Common myeloid progenitor, CD34-positive (primary cell): ENCODE measurements at regions not wholly inside any gene's neighbourhood (a gene's known extent, or its start where the extent isn't known, plus 50 kb on each side); places are given as distances from the start of the nearest gene placed in this dataset.
"Not testable (repeated sequence)": the region's sequence is repeated elsewhere in the genome, so short reads cannot be mapped to it uniquely, and the experiment has no call there.

Source experiments
- CTCF ChIA-PET: fragments of 350-600 bp; sonication (Branson Sonifier 250); formaldehyde crosslinking; loops from one replicate; lab custom pipeline; 2021; ENCODE audit warnings: antibody characterized with exemption; lab: Charles Lee
- POLR2A ChIA-PET: fragments of 350-600 bp; sonication (Branson Sonifier 250); formaldehyde crosslinking; loops from one replicate; lab custom pipeline; 2021; ENCODE audit warnings: antibody characterized with exemption; lab: Charles Lee
- DNase-seq, 3 donors: peaks; one replicate each; pipeline versions ENCODE4 v3.0.0 to v3.0.0-alpha.2; 2013
- H3K27ac ChIP-seq, 2 experiments: 1 replicate in 1 of 2; 2 replicates in 1 of 2; pipeline ENCODE4 v1.7.0; 2013; ENCODE audit warnings: inconsistent platforms in 2 of 2, low read length in 2 of 2, mild to moderate bottlenecking in 2 of 2, low read depth in 1 of 2, moderate library complexity in 1 of 2; ENCODE audit not compliant: severe bottlenecking in 2 of 2, insufficient read depth in 1 of 2, poor library complexity in 1 of 2
- H3K27me3 ChIP-seq, 5 experiments: replicated peaks in 2 of 5; 1 replicate in 3 of 5; 2 replicates in 2 of 5; pipeline versions ENCODE4 v1.6.1 to v1.7.0; 2013; ENCODE audit warnings: low read length in 4 of 5, mild to moderate bottlenecking in 2 of 5, moderate library complexity in 2 of 5, inconsistent platforms in 1 of 5; ENCODE audit not compliant: insufficient read depth in 5 of 5, control insufficient read depth in 4 of 5
- H3K36me3 ChIP-seq, 4 experiments: 1 replicate in 2 of 4; 2 replicates in 2 of 4; pipeline versions ENCODE4 v1.6.1 to v1.7.0; 2013; ENCODE audit warnings: low read length in 3 of 4, control low read depth in 1 of 4, mild to moderate bottlenecking in 1 of 4; ENCODE audit not compliant: control insufficient read depth in 4 of 4, insufficient read depth in 4 of 4
- H3K4me1 ChIP-seq, 4 experiments: 1 replicate in 3 of 4; 2 replicates in 1 of 4; pipeline versions ENCODE4 v1.6.1 to v1.7.1; 2013; ENCODE audit warnings: low read length in 3 of 4, mild to moderate bottlenecking in 3 of 4, control low read depth in 1 of 4, inconsistent platforms in 1 of 4, moderate library complexity in 1 of 4; ENCODE audit not compliant: control insufficient read depth in 4 of 4, insufficient read depth in 4 of 4; ENCODE audit errors: control extremely low read depth in 1 of 4
- H3K4me3 ChIP-seq, 7 experiments: 1 replicate in 4 of 7; 2 replicates in 3 of 7; pipeline versions ENCODE4 v1.5.1 to v1.7.0; 2013; ENCODE audit warnings: mild to moderate bottlenecking in 7 of 7, low read length in 6 of 7, moderate library complexity in 6 of 7, inconsistent platforms in 2 of 7, low read depth in 2 of 7, control low read depth in 1 of 7; ENCODE audit not compliant: insufficient read depth in 4 of 7, control insufficient read depth in 1 of 7; ENCODE audit errors: extremely low read depth in 1 of 7
- H3K9me3 ChIP-seq, 5 experiments: 1 replicate in 4 of 5; 2 replicates in 1 of 5; pipeline versions ENCODE4 v1.6.1 to v1.7.1; 2013; ENCODE audit warnings: low read length in 4 of 5, mild to moderate bottlenecking in 2 of 5, inconsistent platforms in 1 of 5, low read depth in 1 of 5, moderate library complexity in 1 of 5; ENCODE audit not compliant: control insufficient read depth in 4 of 5, insufficient read depth in 2 of 5; ENCODE audit errors: control extremely low read depth in 1 of 5
- WGBS: methylation state at CpG from one replicate; pipeline ENCODE4 v1.1.5; 2013; ENCODE audit not compliant: insufficient coverage; 5-methylcytosine and 5-hydroxymethylcytosine counted together

DNA sequence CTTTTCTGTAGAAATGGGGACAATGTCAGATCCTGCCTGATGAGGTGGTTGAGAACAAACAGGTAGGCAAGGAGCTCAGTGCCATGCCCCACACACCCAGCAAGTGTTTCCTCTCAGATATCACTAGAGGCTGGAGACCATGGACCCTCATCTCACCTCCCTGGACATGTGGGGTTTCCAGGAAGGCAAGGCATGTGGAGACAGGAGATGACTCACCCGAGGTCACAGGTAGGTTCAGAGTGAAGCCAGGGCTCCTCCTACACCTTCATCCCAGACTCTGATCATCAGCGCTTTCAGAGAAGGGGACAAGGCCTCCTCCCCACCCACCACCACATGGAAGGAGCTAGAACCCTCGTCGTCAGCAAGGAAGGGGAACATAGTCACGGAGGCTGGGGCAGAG lies 69.2 kb downstream of the MATN1 start:
- 54% methylated on average over 4 of the region's 5 CpGs for WGBS
- DNase-seq, result no peak
- peaks cover 0 to 40% (median 4%) of the 10 kb centered on the region in 5 experiments for H3K27me3 ChIP-seq
- no peak overlapping the region for H3K4me3 ChIP-seq
- peaks cover 0 to 7% (median 0%) of the 10 kb centered on the region in 5 experiments for H3K9me3 ChIP-seq
- no peaks in the 10 kb centered on the region for H3K36me3 ChIP-seq
- no peaks in the 10 kb centered on the region for H3K4me1 ChIP-seq
- POLR2A ChIA-PET, result no interaction called here
- H3K27ac ChIP-seq, result no peak overlapping the region
- CTCF ChIA-PET, result no interaction called here

DNA sequence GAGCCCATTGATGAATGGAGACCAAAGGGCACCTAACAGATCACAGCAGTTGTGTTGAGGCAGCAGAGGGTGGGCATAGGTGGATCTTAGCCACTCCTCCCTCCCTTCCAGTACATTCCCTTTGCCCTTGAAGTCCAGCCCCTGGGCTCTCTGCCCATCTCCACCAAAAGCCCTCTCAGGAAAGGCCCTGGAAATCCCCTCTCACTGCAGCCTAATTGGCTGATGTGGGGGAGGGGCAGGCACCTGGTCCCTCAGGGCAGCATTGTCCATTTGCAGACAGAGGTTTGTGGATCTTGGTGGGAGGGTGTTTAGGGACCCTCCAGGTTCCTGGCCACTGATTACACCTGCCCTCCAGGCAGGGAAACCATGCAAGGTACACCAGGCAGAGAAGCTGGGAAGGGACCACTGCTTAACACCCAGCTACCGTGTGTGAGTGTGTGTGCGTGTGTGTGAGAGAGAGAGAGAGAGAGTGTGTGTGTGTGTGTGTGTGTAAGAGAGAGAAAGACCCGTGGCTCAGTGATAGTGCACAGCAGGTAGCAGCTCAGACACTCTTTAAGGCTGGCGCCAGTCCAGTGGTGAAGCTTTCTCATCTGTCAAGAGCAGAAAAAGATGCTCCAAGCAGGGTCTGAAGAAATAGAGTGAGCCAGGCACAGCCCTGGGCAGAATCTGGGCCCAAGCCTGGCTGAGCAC lies 71.1 kb downstream of the MATN1 start:
- H3K4me1 ChIP-seq, result no peaks in the 10 kb centered on the region
- WGBS, result 58% methylated on average over 2 of the region's 4 CpGs
- DNase-seq, result no peak
- no peaks in the 10 kb centered on the region for H3K36me3 ChIP-seq
- H3K27me3 ChIP-seq, result peaks cover 0 to 43% (median 4%) of the 10 kb centered on the region in 5 experiments
- ChIA-PET CTCF (no interaction called here), POLR2A (no interaction called here)
- no peak overlapping the region for H3K27ac ChIP-seq
- peaks cover 0 to 7% (median 0%) of the 10 kb centered on the region in 5 experiments for H3K9me3 ChIP-seq
- no peak overlapping the region for H3K4me3 ChIP-seq

DNA sequence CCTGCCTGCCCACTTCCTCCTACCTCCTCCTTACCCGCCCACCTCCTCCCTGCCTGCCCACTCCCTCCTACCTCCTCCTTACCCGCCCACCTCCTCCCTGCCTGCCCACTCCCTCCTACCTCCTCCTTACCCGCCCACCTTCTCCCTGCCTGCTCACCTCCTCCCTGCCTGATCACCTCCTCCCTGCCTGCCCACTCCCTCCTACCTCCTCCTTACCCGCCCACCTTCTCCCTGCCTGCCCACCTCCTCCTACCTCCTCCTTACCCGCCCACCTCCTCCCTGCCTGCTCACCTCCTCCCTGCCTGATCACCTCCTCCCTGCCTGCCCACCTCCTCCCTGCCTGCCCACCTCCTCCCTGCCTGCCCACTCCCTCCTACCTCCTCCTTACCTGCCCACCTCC lies 72.0 kb downstream of the MATN1 start:
- peaks cover 0 to 39% (median 4%) of the 10 kb centered on the region in 5 experiments for H3K27me3 ChIP-seq
- 43% methylated on average over 5 of the region's 5 CpGs for WGBS
- CTCF ChIA-PET, POLR2A ChIA-PET, H3K36me3 ChIP-seq, DNase-seq, H3K27ac ChIP-seq, H3K9me3 ChIP-seq, H3K4me3 ChIP-seq, H3K4me1 ChIP-seq: not testable (repeated sequence)

DNA sequence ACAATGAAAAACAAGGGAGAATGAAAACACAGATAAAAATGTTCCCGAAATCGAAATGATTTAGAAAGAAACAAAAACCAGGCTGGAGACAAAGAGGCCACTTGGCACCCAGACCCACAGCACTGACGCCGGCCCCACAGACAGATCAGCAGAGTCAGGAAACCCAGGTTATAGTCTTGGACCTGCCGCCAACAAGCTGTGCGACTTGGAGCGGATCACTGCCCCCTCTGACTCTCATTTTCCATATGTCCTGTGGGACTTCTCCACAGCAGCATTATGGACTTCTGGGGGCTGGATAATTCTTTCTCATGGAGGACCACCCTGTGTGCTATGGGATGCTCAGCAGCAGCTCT lies 72.4 kb downstream of the MATN1 start:
- peaks cover 0 to 38% (median 4%) of the 10 kb centered on the region in 5 experiments for H3K27me3 ChIP-seq
- no peak overlapping the region for H3K27ac ChIP-seq
- 73% methylated on average over 6 of the region's 7 CpGs for WGBS
- ChIA-PET POLR2A (no interaction called here), CTCF (no interaction called here)
- no peaks in the 10 kb centered on the region for H3K36me3 ChIP-seq
- peaks cover 0 to 7% (median 0%) of the 10 kb centered on the region in 5 experiments for H3K9me3 ChIP-seq
- H3K4me1 ChIP-seq, result no peaks in the 10 kb centered on the region
- DNase-seq, result no peak
- no peak overlapping the region for H3K4me3 ChIP-seq

DNA sequence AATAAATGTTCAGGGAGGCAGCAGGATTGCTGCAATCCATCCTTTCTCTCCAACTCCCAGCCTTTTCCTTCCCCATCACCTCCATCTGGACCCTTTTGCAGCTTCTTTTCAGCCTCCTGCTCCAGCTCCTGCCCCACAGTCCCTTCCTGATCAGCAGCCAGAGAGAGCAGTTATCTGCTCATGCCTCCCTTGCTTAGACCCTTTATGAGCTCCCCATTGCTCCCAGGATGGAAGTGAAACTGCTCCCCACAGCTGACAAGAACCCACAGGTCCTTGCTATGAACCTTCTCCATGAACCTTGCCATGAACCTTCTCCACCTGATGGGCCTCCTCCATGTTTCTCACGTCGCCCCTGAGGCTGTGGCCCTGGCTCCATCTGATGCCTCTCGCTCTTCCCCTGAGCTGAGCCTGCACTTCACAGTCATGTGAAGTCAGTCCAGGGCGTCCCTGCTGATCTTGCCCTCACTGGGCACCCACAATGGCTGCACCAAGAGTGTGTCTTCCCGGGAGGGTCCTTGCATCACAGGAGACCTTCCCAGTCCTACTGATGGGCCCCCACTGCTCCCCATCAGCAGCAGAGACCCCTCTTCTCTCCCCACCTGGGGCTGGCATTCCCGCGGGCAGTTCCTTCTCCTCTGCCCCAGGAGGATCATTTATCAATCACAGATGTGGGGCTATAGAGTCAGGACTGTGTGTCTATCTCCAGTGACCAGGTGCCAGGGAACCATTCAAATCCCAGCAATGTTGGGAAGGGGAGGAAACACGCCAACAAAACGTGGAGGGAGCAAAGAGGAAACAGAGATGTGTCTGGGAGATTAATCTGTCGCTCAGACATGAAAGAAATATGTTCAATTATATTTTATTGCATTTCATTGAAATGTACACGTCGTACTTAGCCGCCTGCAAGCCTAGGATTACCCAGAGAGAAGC lies 73.1 kb downstream of the MATN1 start:
- Histone ChIP-seq H3K27me3 (peaks cover 0 to 38% (median 4%) of the 10 kb centered on the region in 5 experiments), H3K36me3 (no peaks in the 10 kb centered on the region), H3K4me3 (no peak overlapping the region), H3K27ac (no peak overlapping the region), H3K9me3 (peaks cover 0 to 5% (median 0%) of the 10 kb centered on the region in 5 experiments), H3K4me1 (no peaks in the 10 kb centered on the region)
- DNase-seq, result no peak
- 72% methylated on average over 7 of the region's 13 CpGs for WGBS
- ChIA-PET POLR2A (no interaction called here), CTCF (no interaction called here)

DNA sequence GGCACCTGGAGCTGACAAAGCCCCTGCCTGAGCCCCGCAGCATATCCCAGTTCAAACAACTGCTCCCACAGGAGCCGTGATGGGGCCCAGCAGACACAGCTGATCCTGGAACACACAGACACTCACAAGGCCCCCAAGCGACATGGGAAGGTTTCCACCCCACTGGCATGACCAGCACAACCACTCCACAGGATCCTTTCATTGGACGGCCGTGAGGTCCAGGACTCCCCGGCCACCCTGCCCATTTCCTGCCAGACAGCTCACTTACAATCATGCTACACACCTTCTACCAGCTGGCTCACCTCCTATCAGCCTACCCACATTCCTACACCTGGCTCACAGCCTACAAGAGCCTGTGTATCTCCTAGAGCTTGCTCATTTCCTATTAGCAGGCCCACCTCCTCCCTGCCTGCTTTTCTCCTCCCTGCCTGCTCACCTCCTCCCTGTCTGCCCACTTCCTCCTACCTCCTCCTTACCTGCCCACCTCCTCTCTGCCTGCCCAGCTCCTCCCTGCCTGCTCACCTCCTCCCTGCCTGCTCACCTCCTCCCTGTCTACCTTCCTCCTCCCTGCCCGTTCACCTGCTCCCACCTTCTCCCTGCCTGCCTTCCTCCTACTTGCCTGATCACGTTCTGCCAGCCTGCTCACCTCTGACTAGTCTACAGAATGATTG lies 73.9 kb downstream of the MATN1 start:
- ChIA-PET POLR2A (no interaction called here), CTCF (no interaction called here)
- H3K4me3 ChIP-seq, result no peak overlapping the region
- H3K4me1 ChIP-seq, result no peaks in the 10 kb centered on the region
- no peaks in the 10 kb centered on the region for H3K36me3 ChIP-seq
- H3K27me3 ChIP-seq, result peaks cover 0 to 43% (median 4%) of the 10 kb centered on the region in 5 experiments
- H3K9me3 ChIP-seq, result peaks cover 0 to 5% (median 0%) of the 10 kb centered on the region in 5 experiments
- no peak overlapping the region for H3K27ac ChIP-seq
- no peak for DNase-seq
- 73% methylated on average over 6 of the region's 8 CpGs for WGBS
